AG10803 (cell line): ENCODE measurements at regions not wholly inside any gene's neighbourhood (a gene's known extent, or its start where the extent isn't known, plus 50 kb on each side); places are given as distances from the start of the nearest gene placed in this dataset.

ENCODE experiments used
- DNase-seq: peaks from one replicate; pipeline ENCODE4 v3.0.0; 2010; ENCODE audit warnings: low read depth
- H3K4me3 ChIP-seq: 2 replicates; pipeline ENCODE4 v1.5.1; 2011; ENCODE audit warnings: mild to moderate bottlenecking, low read length, control low read depth
- TF ChIP-seq, protein P1 (sequence below): conservative IDR thresholded peaks from 2 replicates; pipeline ENCODE4 v1.5.1; 2011; ENCODE audit warnings: mild to moderate bottlenecking, low read length, control low read depth, inconsistent platforms

DNA sequence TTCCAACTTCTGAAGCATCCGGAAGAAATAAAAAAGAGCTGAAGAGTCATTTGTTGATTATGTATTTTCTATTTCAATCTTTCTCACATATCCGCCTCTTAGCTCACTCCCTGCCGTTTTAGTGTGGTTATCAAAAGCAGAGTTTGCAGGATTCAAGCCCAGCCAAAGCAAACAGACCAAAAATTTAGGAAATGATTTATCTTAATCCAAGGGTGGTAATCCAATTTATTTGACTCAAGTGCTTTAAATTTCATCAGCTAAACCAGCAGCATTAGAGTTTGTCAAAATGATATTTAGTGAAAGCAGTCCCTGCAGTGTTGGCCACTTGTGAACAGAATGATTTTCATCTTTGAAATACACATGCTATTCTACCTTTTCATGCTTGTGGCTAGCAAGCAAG, 129.3 kb upstream of the CCDC68 start:
- no peak overlapping the region for H3K4me3 ChIP-seq
- TF ChIP-seq, protein P1, sequence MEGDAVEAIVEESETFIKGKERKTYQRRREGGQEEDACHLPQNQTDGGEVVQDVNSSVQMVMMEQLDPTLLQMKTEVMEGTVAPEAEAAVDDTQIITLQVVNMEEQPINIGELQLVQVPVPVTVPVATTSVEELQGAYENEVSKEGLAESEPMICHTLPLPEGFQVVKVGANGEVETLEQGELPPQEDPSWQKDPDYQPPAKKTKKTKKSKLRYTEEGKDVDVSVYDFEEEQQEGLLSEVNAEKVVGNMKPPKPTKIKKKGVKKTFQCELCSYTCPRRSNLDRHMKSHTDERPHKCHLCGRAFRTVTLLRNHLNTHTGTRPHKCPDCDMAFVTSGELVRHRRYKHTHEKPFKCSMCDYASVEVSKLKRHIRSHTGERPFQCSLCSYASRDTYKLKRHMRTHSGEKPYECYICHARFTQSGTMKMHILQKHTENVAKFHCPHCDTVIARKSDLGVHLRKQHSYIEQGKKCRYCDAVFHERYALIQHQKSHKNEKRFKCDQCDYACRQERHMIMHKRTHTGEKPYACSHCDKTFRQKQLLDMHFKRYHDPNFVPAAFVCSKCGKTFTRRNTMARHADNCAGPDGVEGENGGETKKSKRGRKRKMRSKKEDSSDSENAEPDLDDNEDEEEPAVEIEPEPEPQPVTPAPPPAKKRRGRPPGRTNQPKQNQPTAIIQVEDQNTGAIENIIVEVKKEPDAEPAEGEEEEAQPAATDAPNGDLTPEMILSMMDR: no peak
- DNase-seq: no peak

DNA sequence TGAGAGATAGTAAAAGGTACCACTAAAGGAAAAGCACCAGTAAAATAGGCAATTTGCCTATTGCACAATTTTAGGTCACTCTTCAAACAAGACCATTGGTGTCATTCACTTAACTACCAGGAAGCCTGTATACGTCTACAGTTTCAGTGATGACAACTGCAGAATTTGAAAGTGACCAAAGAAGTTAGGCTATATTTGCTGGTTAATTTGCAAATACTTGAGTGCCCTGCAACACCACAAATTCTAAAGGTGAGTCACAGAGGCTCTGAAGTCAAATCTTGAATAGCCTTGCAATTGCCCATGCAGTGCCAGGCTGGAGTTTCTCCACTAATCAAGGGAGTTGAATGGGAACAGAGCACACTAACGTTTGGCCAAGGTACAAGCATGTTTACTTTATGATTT, 128.7 kb upstream of the CCDC68 start:
- no peak overlapping the region for H3K4me3 ChIP-seq
- TF ChIP-seq, protein P1: no peak
- peak; percentile 22 for DNase-seq

DNA sequence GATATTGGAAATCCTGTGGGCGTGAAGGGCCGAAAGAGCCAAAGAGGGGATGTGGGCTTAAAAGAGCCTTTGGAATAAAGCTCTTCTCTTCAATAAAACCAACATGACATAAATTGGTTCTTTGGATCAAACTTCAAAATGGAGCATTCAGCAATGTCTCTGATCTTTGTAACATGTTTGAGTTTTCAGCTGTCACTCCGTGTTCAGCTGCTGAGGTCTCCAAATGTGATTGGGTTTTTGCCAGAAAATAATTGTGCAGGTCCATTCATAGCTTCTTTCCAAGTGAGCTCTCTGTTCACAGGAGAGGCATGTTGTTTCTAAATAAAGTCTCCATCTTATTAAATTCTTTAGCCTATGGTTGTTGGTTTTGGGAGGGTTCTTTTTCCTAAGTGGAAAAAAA, 127.6 kb upstream of the CCDC68 start:
- DNase-seq: no peak

DNA sequence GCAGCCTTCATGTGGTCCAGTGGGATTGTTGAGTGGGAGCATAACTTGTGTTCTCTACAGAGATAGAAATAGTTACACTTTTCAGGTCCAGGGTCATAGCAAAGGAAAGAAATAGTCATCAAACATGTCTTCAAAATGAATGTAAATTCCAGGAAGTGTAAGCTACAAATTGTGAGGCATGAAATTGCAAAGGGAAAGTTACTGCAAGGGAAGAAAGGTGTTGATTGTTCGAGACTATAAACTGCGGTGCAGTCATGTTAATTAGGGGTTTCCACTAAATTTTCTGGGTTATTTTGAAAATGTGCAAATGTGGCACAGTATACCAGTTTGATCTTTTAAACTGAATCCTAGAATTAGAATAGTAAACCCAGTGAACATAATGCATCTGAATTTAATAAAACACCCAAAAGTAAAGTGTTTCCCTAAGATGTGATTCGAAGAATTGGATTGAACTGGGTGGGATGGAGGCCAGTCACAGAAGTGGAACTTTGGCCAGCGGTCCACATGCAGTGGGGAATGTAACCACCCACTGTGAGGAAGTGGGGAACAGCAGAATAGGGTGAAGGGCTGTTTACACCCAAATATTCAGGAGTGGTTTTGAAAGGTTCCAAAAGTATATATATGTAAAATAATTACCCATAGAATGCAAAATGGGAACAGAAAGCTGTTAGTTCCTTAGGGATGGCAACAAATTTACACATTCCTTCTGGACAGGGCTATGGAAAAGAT, 126.5 kb upstream of the CCDC68 start:
- H3K4me3 ChIP-seq: no peak overlapping the region
- no peak for DNase-seq
- TF ChIP-seq, protein P1: no peak

More for the DNA sequence above, 127.6 kb upstream of the CCDC68 start:
- no peak overlapping the region for H3K4me3 ChIP-seq
- TF ChIP-seq, protein P1: no peak

DNA sequence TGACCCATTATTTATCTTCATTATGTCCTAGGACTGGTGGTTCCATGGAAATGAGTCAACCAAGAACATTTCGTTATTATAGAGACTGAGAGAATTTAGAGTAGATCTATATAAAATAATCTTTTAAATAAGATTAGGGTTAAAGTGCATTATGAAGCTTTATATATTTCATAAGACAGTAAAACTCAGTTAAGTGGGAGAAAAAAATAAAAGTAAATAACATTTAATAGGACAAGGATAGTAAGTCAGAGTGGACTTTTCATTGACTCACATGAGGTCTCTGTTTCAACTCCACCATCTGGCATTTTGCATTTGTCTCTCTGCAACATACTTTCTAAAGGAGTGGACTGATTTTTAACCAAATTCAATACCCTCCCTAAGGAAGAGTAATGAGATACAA, 125.3 kb upstream of the CCDC68 start:
- no peak overlapping the region for H3K4me3 ChIP-seq
- TF ChIP-seq, protein P1: no peak
- DNase-seq: no peak

DNA sequence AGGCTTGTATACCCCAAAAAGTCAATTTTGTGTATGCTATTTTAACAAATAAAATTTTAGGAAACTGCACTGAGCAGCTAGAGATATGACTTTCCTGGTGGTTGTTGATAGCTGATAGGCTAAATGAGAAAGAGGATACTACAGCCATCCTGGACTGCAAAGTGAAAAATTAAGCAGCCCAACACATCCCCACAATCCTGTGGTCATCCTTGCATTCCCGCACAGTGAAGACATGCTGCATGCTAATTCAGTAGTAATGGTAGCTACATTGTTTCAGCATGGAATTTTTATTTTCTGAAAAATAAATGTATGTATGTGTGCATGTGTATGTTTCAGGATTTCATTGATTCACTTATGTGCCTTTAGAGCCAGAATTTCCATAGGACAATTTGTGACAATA, 124.2 kb upstream of the CCDC68 start:
- H3K4me3 ChIP-seq: no peak overlapping the region
- peak; percentile 58 for DNase-seq
- TF ChIP-seq, protein P1: no peak
